H1 (cell line): ENCODE measurements at regions not wholly inside any gene's neighbourhood (a gene's known extent, or its start where the extent isn't known, plus 50 kb on each side); places are given as distances from the start of the nearest gene placed in this dataset.

ENCODE experiments used
- CEBPB ChIP-seq: IDR thresholded peaks from 2 replicates; pipeline ENCODE4 v1.6.1; 2012; ENCODE audit warnings: low read depth, low read length
- CTCF ChIP-seq, 3 experiments: IDR thresholded peaks; 1 replicate in 2 of 3; 2 replicates in 1 of 3; pipeline versions ENCODE4 v1.5.1 to v1.6.1; 2011; ENCODE audit warnings: low read length in 3 of 3, mild to moderate bottlenecking in 3 of 3, inconsistent platforms in 2 of 3, low read depth in 1 of 3, moderate library complexity in 1 of 3; ENCODE audit not compliant: insufficient read depth in 1 of 3; ENCODE audit errors: control extremely low read depth in 1 of 3
- EP300 ChIP-seq, 2 experiments: IDR thresholded peaks; 1 replicate in 1 of 2; 2 replicates in 1 of 2; pipeline ENCODE4 v1.6.1; 2011 to 2012; ENCODE audit warnings: low read depth in 2 of 2, low read length in 2 of 2, mild to moderate bottlenecking in 2 of 2, borderline replicate concordance in 1 of 2, inconsistent platforms in 1 of 2, moderate library complexity in 1 of 2
- HDAC2 ChIP-seq, 2 experiments: fragments of 300-600 bp in 1 of 2; sonication (generic) in 1 of 2; IDR thresholded peaks; 2 replicates each; pipeline ENCODE4 v1.6.1; 2011 to 2012; ENCODE audit warnings: low read depth in 2 of 2, low read length in 2 of 2, mild to moderate bottlenecking in 2 of 2, moderate library complexity in 2 of 2, borderline replicate concordance in 1 of 2, inconsistent platforms in 1 of 2

- TF ChIP-seq CTCF (IDR thresholded peaks at IDR 0.05; ENCODE audit: control extremely low read depth in 1 of 3, insufficient read depth in 1 of 3, low read depth in 1 of 3, low read length in 3 of 3) = no peak
- no peak for TF ChIP-seq CEBPB
- no peak for TF ChIP-seq HDAC2 (IDR thresholded peaks at IDR 0.05; ENCODE audit: borderline replicate concordance in 1 of 2, low read depth in 2 of 2, low read length in 2 of 2)
- TF ChIP-seq EP300 (IDR thresholded peaks at IDR 0.05; ENCODE audit: borderline replicate concordance in 1 of 2, low read depth in 2 of 2, low read length in 2 of 2) = no peak
Measured at GRCh38 chr2:129656081-129656598, 323.3 kb upstream of the RAB6C start.
